Amniotic epithelial cell (primary cell): ENCODE measurements at regions not wholly inside any gene's neighbourhood (a gene's known extent, or its start where the extent isn't known, plus 50 kb on each side); places are given as distances from the start of the nearest gene placed in this dataset.

Experiments used
- DNase-seq: peaks from one replicate; pipeline ENCODE4 v3.0.0-alpha.2; 2010; ENCODE audit warnings: low read depth

GRCh38 chr17:55634702-55635101 lies 88.0 kb downstream of the TMEM100 start:
- no peak for DNase-seq

- DNase-seq, result no peak
Measured at GRCh38 chr17:55632893-55633292, 89.8 kb downstream of the TMEM100 start.

- DNase-seq, result no peak
Measured at GRCh38 chr17:55632236-55632635, 90.4 kb downstream of the TMEM100 start.

DNA sequence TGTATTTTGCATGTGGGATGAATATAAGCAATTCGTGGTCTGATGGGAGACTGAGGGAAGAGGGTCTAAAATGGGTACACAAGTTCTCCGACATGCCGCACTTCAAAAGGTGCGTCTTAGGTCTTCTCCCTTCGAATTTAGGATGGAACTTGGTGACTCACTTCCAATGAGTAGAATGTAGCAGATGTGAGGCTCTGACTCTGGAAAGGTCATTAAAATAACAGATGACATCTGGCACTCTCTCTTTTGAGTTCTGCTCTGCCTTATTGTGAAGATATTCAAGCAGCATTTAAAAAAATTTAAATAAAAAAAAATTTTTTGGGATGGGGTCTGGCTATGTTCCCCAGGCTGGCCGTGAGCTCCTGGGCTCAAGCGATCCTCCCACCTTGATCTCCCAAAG lies 92.7 kb downstream of the TMEM100 start:
- DNase-seq, result no peak

DNA sequence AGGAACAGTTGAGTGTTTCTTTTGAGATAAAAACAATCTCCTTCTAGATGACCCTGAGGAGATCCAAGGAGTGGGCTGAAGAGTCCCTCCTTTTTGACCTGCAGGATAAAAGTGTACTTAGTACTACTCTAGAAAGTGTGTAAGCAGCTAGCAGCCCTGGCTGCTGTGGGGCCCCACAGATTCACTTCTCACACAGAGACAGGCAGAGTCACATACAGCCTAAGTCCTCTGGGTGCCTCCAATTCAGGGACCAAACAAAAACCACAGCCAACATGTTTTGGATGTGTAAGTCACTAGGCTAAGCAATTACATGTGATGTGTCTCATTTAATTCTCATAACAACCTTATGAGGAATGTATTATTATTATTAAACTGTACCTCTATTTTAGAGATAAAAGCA lies 97.1 kb downstream of the TMEM100 start:
- DNase-seq, result no peak

DNA sequence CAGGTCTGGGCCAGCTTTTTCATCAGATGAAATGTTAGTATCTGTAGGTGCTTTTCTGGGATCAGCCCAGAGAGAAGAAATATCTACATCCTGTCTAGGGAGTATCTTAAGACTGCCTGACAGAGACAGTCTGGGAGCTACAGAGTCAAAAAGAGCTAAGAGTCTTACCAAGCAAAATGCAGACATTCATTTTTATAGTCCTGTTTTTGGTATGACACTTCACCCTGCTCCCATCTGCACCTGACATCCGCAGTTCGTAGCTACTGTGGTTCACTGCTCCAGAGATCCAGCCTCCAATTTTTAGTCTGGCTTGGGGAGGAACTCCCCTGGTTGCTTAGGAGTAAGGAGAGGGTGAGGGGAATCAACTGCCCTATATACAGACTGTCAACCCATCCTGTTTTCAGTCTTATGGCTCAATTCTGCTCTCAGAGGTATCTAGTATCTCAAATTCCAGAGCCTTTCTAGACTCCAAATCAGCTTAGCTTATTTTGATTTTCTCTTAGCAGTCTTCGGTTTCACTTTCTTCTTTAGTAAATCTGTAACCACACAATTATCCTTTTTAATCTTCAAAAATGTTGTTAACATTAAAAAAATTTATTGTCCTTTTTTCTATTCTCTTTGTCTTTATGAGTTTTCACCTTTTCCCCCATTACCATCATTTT lies 97.8 kb downstream of the TMEM100 start:
- DNase-seq, result no peak

DNA sequence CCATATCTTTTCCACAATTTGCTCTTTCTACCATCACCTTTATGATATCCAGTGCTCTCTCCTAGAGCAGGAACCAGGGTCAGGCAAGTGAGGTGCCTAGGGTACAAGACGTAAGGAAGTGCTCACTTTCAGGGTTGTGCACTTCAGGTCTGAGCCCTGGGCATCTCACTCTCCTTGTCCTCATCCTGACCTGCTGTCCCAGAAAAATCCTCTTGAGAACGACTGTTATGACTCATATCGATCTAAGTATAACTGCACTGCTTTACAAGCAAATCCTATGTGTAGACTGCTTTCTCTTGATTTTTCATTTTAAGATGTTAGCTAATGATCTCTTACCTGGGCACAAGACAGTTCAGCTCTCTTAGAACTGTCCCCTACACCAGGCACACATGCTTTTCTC lies 100.1 kb downstream of the TMEM100 start:
- no peak for DNase-seq

- DNase-seq, result no peak
Measured at GRCh38 chr17:55620945-55621344, 101.7 kb downstream of the TMEM100 start.

DNA sequence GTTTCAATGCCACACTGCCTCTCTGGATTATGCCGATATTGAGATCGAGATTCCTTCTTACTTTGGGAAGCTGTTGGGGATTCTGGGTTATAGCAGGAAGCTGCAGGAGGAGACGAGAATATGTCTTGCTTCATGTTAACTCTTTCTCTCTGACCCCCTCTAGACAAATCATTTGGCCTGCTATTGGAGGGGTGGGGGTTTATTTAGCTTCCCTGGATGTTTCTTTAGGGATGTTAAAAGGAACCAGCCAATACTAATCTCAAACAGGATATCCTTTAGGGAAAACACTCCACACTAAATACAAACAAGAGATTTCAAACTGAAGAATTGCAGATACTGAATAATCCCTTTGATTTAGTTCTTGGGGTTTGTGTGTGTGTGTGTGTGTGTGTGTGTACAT lies 102.6 kb downstream of the TMEM100 start:
- DNase-seq, result no peak

DNA sequence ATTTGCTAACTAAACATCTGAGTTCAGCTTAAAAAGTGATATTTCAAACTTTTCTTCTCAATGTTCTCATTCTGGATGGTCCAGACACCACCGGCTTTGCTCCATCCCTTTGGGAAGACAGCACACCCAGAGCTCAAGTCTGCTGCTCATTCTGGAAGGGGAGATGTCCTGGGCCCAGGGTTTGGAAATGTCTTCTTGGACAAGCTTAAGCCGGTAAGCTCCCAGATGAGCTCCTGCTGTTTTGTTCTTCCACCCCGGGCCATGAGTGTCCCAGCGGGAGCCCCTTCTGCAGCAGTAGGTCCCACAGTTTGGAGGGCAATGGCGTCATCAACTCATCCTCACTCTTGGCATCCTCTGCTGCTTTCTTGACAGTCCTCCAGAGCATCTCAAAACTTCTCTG lies 105.2 kb downstream of the TMEM100 start:
- DNase-seq, result no peak

DNA sequence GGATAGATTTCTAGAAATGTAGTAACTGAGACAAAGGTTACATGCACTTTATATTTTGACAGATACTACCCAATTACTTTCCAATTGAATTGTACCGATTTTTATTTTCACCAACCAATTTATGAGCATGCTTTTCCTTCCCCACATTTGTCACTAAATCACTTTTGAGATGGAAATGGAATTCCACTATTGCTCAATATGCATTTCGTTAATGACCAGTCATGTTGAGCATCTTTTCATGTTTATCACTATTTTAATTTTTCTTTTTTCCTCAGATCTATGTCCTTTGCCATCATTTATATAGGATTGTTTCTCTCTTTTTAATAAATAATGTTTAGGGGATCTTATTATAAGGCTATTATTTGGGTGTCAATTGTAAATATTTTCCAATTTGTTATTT lies 102.8 kb upstream of the SMIM36 start:
- no peak for DNase-seq

- DNase-seq, result no peak
Measured at GRCh38 chr17:55612691-55613141, 101.5 kb upstream of the SMIM36 start.

DNA sequence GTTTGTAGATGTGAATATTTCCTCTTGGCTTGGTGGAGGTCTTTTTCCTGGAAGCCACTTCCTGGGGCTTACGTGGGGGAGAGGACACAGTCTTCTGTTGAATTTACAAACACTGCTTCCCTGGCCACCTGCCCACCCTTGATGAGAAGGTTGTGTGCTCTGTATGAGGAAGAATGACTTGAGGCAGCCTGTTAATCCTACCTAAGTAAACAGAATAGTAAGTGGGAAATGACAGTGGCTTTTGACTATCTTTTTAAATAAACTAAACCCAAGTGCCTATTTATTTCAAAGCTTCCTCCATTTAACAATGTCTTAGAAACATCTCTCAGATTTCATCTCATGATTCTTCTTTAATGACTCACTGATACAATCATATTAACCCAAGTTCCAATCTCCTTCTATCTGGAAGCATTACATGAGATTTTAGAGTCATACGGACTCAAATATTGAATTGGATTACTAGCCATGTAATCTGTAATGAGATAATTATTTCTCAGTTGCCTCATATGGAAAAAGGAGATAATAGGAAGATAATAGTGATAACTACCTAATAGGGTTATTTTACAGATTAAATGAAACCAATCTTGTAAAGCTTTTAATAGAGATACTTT lies 96.6 kb upstream of the SMIM36 start:
- peak; percentile 70 for DNase-seq

DNA sequence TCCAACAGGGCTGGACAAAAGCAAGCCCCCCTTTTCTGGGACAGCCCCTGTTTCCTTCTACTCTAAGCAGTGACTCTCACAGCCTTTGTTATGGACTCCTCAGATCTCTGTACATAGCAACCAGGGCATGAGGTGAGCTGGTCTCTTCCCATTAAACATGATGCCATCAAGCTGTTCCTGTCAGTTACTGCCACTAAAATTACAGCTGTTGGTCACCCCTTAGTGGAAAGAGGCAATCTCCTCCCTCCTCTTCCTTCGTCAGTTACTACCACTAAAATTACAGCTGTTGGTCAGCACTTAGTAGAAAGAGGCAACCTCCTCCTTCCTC lies 95.2 kb upstream of the SMIM36 start:
- no peak for DNase-seq

DNA sequence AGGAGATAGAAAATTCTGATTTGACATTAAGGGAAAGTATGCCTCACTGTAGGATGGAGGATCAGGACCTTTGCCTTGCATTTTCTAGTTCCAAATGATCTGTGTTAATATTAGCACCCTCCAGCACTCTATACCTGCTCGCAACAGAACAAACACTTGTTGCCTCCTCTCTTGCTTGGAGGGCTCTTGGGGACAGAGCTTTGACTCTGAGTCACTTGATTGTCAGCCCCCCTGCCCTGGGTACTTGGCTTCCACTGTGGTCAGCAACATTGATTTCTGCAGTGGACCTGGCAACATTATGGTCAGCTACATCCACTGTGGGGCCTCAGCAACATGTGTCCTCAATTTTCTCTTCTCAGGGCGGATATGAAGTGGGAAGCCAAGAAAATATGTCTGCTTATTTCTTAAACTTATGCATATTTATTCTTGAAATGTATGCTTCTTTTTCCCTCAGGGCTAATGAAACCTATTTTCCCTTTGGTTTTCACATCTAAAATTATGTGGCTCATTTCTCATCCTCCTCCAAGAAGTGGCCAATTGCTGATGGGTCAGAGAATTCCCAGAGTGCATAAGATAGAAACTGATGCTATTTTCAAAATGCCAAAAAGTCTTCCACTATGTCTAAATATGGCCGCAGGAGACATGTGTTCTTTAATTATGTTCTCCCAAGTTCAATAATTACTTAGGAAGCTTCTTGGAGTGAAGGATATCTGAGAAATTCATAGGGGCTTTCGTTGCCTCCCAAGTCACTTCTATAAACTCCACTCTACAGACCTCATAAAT lies 94.6 kb upstream of the SMIM36 start:
- DNase-seq, result no peak

GRCh38 chr17:55601874-55602364 lies 90.7 kb upstream of the SMIM36 start:
- DNase-seq, result peak; percentile 72

DNA sequence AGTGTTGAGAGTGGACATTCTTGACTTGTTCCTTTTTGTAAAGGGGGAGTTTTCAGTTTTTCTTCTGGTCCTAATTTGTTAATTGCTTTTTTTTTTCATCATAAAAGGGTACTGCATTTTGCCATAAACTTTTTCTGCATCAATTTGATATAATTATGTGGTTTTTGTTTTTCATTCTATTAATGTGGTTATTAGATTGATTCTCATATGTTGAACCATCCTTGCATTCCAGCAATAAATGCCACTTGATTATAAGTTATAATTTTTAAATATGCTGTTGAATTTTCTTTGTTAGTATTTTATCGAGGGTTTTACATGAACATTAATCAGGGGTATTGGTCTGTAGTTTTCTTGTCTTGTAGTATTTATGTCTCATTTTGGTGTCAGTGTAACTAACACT lies 87.2 kb upstream of the SMIM36 start:
- DNase-seq, result no peak

DNA sequence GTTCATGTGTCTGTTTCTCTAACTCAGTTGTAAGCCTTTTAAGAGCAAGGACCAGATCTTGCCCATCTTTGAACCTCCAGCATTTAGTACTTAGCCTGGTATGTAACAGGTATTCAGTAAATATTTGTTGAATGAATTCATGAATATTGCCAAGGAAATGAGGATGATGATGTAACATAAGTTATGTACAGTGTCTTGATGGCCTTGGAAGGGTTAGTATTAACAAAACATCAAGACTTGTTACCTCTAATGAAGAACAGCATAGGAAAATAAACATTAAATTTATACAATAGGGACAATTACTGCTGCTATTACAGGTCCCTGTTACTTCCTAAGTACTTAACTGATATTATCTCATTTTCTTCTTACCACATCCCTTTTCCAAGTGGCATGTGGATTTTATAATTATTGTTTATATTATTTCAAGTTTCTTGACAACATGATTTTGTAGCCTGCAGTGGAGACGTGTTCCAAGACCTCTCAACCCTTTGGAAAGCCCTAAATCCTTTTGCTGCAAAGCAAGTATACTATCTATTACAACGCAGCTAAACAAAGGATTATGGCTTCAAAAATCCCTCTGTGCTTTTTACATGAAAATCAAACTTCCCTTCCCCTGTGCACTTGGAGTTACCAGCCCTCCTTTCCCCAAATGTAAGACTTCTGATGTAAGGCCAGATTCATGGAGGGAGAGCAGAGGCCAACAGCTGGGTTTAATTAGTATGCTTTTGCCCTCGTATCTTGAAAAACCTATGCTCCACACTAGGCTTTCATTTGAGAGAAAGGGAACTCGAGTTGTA lies 77.4 kb upstream of the SMIM36 start:
- peak; percentile 51 for DNase-seq

DNA sequence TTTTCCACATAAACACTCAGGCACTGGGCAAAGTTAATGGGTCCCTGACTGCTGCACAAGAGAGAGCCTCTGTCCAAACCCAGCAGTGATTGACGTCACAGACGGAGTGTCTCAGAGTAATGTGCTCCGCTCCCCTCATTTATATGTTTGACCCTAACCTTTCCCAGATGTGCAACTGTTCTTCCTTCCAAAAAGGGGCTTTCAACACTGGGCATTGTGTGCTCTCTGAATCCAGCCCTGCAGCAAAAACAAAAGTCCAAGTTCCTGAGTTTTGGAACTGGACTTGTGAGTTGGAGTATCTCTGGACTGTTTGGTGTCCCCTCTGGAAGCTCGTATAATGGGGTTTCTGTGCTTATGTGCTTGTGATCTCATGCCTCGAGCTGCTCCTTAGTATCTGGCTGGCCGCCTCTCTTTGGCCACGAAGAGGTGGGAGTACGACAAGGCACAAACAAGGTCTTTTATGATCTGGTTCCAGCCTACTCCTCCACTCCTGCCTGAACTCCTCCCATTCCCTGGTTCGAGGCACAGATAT lies 76.4 kb upstream of the SMIM36 start:
- DNase-seq, result peak; percentile 20

DNA sequence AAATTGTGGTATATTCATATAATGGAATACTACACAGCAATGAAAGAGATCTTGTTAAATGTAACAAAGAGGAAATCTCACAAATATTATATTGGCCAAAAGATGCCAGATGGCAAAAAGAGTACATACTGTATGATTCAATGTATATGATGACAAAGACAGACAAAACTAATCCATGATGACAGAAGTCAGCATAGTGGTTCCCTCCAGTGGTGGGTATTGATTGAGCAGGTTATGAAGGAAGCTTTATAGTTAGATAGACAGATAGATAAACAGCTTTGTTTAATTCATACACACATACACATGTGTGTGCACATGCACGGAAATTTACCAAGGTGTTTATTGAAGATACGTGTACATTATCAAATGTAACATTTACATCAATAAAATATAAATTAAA lies 74.4 kb upstream of the SMIM36 start:
- no peak for DNase-seq

DNA sequence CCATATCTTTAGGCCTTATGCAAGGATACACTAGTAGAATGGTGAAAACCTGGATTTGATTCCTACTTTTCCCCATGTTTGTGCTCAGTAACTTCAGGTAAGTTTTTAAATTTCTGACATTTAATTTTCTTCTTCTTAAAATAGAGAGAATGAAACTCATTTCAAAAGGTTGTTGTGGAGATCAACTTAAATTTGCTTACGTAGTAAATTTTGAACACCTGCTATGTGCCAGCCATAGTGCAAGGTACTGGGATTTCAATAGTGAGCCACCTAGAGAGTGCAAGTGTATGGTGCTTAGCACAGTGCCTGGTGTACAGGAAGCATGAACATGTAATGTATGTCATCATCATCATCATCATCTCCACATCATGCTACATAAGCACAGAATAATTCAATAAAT lies 73.6 kb upstream of the SMIM36 start:
- DNase-seq, result no peak

GRCh38 chr17:55584055-55584685 lies 72.9 kb upstream of the SMIM36 start:
- DNase-seq, result peak; percentile 88
